Psoas muscle (tissue), 7 donors: ENCODE measurements at regions not wholly inside any gene's neighbourhood (a gene's known extent, or its start where the extent isn't known, plus 50 kb on each side); places are given as distances from the start of the nearest gene placed in this dataset.

ENCODE experiments used
- ATAC-seq, 4 donors: fragments of 200-7000 bp; cut with Tn5 transposase; one replicate each; pipeline ENCODE4 v1.9.1; 2020; ENCODE audit warnings: moderate library complexity in 3 of 4, mild to moderate bottlenecking in 2 of 4
- DNase-seq, 2 donors: peaks; one replicate each; pipeline ENCODE4 v3.0.0-alpha.2; 2020
- H3K27ac ChIP-seq: fragments of 200-600 bp; one replicate; pipeline ENCODE4 v1.8.0; 2022
- H3K27me3 ChIP-seq, 3 donors: fragments of 200-600 bp in 1 of 3; one replicate each; pipeline versions ENCODE4 v1.6.1 to v1.8.0; 2013 to 2022; ENCODE audit warnings: low read length in 2 of 3, mild to moderate bottlenecking in 2 of 3, moderate library complexity in 1 of 3; ENCODE audit not compliant: insufficient read depth in 3 of 3
- H3K36me3 ChIP-seq, 2 donors: fragments of 200-600 bp in 1 of 2; one replicate each; pipeline versions ENCODE4 v1.6.1 to v1.8.0; 2013 to 2022; ENCODE audit warnings: low read depth in 1 of 2, mild to moderate bottlenecking in 1 of 2, moderate library complexity in 1 of 2; ENCODE audit not compliant: insufficient read depth in 1 of 2
- H3K4me1 ChIP-seq: fragments of 200-600 bp; one replicate; pipeline ENCODE4 v1.8.0; 2022
- H3K4me3 ChIP-seq: fragments of 200-600 bp; one replicate; pipeline ENCODE4 v1.8.0; 2022; ENCODE audit warnings: mild to moderate bottlenecking
- H3K9me3 ChIP-seq: fragments of 200-600 bp; one replicate; pipeline ENCODE4 v1.8.0; 2022
- WGBS, 3 donors: extraction: QIAGEN DNeasy Blood & Tissue Kit; methylation state at CpG; one replicate each; pipeline versions ENCODE4 v1.1.6 to v1.1.7; 2013; 5-methylcytosine and 5-hydroxymethylcytosine counted together
- intact Hi-C, 2 donors: fragments of 100-400 bp; cut with DNase I; formaldehyde crosslinking; loops; one replicate each; pipeline versions ENCODE4 v1.11.0 to v1.14.2; 2022
- TF ChIP-seq, protein P1 (sequence below): fragments of 200-600 bp; IDR thresholded peaks from one replicate; pipeline ENCODE4 v1.8.0; 2022; ENCODE audit warnings: antibody characterized with exemption
- donor health status: healthy with polysubstance abuse.
- donor health status: DM: no; HTN: no; CAD: no; lungs with moderate emphysema.
- donor health status: Bipolar disorder and iron deficiency.
- donor health status: healthy.
- donor health status: DM: yes; HTN: yes; CAD: no.
- donor health status: DM: no; HTN: no; CAD: no.
- donor health status: DM: yes; HTN: yes; CAD: no.

DNA sequence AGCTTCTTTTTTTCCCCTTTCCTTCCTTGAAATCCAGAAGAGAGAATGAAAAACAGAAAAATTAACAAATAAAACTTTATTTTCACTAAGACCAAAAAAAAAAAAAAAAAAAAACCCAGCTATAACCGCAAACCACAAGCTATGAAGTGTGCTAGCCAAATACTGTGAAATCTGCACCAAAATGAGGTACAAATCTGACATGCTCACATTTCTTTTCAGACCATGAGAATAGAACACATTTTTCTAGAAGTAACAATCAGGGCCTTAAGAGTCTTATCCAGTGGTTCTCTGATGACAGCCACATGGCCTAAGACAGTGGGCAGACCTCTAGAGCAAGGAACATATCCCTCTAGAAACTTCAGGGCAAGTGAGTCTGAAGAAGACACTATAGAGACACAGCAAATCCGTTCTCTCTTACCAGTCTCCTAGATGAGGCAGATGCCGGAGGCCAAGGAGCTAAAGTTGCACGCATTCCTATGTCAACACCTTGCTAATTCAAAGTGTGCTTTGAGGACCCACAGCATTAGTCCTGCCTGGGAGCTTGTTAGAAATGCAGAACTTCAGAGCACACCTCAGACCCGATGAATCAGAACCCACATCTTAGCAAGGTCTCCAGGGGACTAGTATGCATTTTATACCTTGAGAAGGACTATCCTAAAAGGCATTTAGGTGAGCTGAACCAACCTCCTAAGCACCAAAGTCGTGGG lies 317.1 kb downstream of the MYCN start:
- Histone ChIP-seq H3K4me3 (no peak overlapping the region), H3K27ac (no peak overlapping the region), H3K9me3 (no peaks in the 10 kb centered on the region), H3K27me3 (no peaks in the 10 kb centered on the region), H3K4me1 (no peaks in the 10 kb centered on the region), H3K36me3 (no peaks in the 10 kb centered on the region)
- DNase-seq = no peak
- intact Hi-C loops = no loop called here
- ATAC-seq = no peak
- WGBS, 3 donors = 76 to 77% (median 77%) methylated on average over 6 of the region's 6 CpGs
- TF ChIP-seq, protein P1, sequence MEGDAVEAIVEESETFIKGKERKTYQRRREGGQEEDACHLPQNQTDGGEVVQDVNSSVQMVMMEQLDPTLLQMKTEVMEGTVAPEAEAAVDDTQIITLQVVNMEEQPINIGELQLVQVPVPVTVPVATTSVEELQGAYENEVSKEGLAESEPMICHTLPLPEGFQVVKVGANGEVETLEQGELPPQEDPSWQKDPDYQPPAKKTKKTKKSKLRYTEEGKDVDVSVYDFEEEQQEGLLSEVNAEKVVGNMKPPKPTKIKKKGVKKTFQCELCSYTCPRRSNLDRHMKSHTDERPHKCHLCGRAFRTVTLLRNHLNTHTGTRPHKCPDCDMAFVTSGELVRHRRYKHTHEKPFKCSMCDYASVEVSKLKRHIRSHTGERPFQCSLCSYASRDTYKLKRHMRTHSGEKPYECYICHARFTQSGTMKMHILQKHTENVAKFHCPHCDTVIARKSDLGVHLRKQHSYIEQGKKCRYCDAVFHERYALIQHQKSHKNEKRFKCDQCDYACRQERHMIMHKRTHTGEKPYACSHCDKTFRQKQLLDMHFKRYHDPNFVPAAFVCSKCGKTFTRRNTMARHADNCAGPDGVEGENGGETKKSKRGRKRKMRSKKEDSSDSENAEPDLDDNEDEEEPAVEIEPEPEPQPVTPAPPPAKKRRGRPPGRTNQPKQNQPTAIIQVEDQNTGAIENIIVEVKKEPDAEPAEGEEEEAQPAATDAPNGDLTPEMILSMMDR = no peak

DNA sequence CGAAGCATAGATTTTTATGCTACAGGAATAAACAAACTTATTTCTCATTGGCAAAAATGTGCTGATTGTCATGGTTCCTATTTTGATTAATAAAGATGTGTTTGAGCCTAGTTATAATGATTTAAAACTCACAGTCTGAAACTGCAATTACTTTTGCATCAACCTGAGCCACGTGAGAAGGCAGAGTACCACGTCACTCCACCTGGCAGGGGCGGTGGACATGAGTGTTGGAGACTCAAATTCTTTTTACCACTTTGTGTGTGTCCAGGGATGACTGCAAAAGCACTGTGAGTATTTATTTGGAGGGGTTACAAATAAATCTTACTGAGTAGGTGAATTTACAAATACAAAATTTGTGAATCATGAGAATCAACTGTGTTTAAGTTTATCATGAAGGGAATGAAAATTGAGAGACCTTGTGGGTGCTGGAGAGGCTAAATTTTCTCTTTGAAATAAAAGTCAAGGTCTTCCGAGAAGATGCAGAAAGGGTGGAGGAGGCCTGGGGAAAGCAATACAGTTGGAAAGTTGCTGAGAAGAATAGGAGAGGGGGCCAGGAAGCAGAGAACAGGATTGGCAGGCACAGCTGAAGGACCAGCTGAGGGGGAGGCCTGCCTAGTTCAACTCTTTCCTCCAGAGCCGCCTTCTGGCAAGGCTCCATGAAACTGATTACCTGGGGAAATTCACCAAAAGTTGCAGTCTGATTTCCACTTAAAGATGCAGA lies 316.4 kb downstream of the MYCN start:
- Histone ChIP-seq H3K27me3 (no peaks in the 10 kb centered on the region), H3K36me3 (no peaks in the 10 kb centered on the region), H3K9me3 (no peaks in the 10 kb centered on the region), H3K27ac (no peak overlapping the region), H3K4me3 (no peak overlapping the region), H3K4me1 (no peaks in the 10 kb centered on the region)
- DNase-seq = no peak
- 67 to 76% (median 69%) methylated on average over 6 of the region's 6 CpGs for WGBS, 3 donors
- TF ChIP-seq, protein P1 = no peak
- intact Hi-C loops = no loop called here
- ATAC-seq = no peak

- intact Hi-C loops = no loop called here
- H3K4me3 ChIP-seq = no peak overlapping the region
- H3K4me1 ChIP-seq = no peaks in the 10 kb centered on the region
- H3K9me3 ChIP-seq = no peaks in the 10 kb centered on the region
- no peaks in the 10 kb centered on the region for H3K27me3 ChIP-seq
- ATAC-seq (no peak), DNase-seq (no peak)
- H3K36me3 ChIP-seq = no peaks in the 10 kb centered on the region
- no peak overlapping the region for H3K27ac ChIP-seq
- WGBS, 3 donors = 97 to 100% (median 98%) methylated on average over 4 of the region's 4 CpGs
- TF ChIP-seq, protein P1 = no peak
Observed at GRCh38 chr2:16255120-16255519, 314.8 kb downstream of the MYCN start.

DNA sequence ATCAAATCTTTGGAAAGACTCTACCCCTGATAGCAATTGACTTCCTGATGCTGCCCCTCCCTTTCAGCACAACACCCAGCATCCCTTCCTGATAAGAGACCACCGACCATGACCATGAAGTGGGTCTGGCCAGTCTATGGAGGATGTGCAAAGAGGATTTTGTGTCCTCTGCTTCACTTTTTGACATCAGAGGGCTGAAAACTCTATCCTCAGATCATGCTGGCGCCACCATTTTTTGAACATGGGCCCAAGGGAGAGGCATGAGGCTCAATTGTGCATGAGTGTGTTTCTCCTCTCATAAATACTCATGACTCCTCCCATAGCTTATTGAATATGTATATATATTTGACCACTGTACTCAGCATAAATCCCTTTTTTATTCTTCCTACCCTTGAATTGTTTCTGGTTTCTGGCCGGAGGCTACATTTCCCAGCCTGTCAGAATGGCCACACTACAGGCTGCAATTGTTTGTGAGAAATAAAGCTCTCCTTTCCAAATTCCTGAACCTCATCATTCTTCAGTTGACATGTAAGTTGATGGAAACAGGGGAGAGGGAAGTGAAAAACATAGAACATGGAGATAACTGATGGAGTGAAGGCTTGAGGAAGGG lies 314.1 kb downstream of the MYCN start:
- no peak for ATAC-seq

More for the DNA sequence above, 314.1 kb downstream of the MYCN start:
- Histone ChIP-seq H3K4me1 (no peaks in the 10 kb centered on the region), H3K36me3 (no peaks in the 10 kb centered on the region), H3K9me3 (no peaks in the 10 kb centered on the region), H3K4me3 (no peak overlapping the region), H3K27me3 (no peaks in the 10 kb centered on the region), H3K27ac (no peak overlapping the region)
- 58 to 94% (median 89%) methylated on average over 3 of the region's 3 CpGs for WGBS, 3 donors
- TF ChIP-seq, protein P1 = no peak
- intact Hi-C loops = no loop called here
- no peak for DNase-seq
